Right cardiac atrium (tissue), 5 donors: ENCODE measurements at regions not wholly inside any gene's neighbourhood (a gene's known extent, or its start where the extent isn't known, plus 50 kb on each side); places are given as distances from the start of the nearest gene placed in this dataset.

Experiments used
- ATAC-seq, 2 donors: fragments of 200-7000 bp; cut with Tn5 transposase; one replicate each; pipeline versions ENCODE4 v1.8.0 to v1.9.1; 2020; ENCODE audit warnings: moderate library complexity in 2 of 2, mild to moderate bottlenecking in 1 of 2
- DNase-seq, 3 donors: peaks; one replicate each; pipeline ENCODE4 v3.0.0-alpha.2; 2020
- H3K27ac ChIP-seq: one replicate; pipeline ENCODE4 v1.5.1; 2013; ENCODE audit warnings: mild to moderate bottlenecking, low read length, control low read depth, moderate library complexity
- H3K27me3 ChIP-seq: one replicate; pipeline ENCODE4 v1.6.1; 2013; ENCODE audit not compliant: control insufficient read depth, insufficient read depth
- H3K4me1 ChIP-seq: one replicate; pipeline ENCODE4 v1.6.1; 2013; ENCODE audit warnings: low read length; ENCODE audit not compliant: control insufficient read depth, insufficient read depth
- H3K4me3 ChIP-seq: one replicate; pipeline ENCODE4 v1.5.1; 2013; ENCODE audit warnings: low read length, control low read depth
- H3K9me3 ChIP-seq: one replicate; pipeline ENCODE4 v1.6.1; 2013; ENCODE audit warnings: low read length; ENCODE audit not compliant: control insufficient read depth
- WGBS: extraction: QIAGEN DNeasy Blood & Tissue Kit; methylation state at CpG from one replicate; pipeline ENCODE4 v1.1.7; 2013; 5-methylcytosine and 5-hydroxymethylcytosine counted together
- intact Hi-C, 4 donors: fragments of 100-400 bp; cut with DNase I; formaldehyde crosslinking; loops; one replicate each; pipeline versions ENCODE4 v1.11.0 to v1.14.0; 2022 to 2023
- donor health status: healthy with polysubstance abuse.
- donor health status: DM: no; HTN: yes; CAD: no.
- donor health status: DM: no; HTN: no; CAD: no.
- donor health status: DM: no; HTN: yes; CAD: no; lungs with severe emphysema.
- donor health status: DM: yes; HTN: yes; CAD: no.

DNA sequence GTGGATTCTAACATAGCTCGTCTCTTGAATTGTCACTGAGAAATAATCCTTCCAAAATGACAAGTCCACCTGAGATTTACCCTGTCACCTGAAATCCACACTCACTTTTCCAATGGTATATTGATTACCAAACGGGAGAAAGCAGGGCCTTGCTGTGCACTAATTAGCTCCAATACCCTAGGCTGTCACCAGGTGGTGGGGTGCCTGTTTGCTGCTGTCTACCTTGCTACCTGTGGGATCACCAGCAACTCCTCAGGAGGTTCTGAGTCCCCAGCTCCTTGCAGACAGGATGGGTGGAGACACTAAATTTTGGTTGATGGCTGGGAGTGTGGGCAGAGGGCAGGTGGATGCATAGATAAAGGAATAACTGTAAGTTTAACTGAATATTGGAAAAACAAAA, 237.2 kb upstream of the ZNF32 start:
- DNase-seq (no peak), ATAC-seq (no peak)
- Histone ChIP-seq H3K4me1 (no peaks in the 10 kb centered on the region), H3K4me3 (no peak overlapping the region), H3K27me3 (no peaks in the 10 kb centered on the region), H3K27ac (no peak overlapping the region), H3K9me3 (no peaks in the 10 kb centered on the region)
- 95% methylated on average over 2 of the region's 2 CpGs for WGBS
- intact Hi-C loops: no loop called here

DNA sequence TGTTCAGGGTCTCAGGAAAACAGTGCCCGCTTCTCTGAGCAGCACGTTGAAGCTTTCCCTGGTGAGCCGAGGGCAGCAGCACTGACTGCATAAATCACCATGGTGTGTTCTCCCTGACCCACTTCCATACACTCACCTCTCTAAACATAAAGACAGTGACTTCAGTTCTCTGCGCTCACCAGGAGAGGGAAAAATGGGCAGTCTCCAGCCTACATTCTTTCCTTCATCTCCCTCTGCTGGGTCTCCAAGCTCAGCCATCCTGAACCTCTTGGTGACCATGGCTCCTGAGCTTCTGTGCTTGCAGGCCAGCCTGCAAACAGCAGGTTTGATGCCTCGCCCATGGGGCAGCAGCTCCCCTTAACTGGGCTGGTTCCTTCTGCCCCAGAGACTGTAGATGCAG, 236.6 kb upstream of the ZNF32 start:
- ATAC-seq (no peak), DNase-seq (no peak)
- 97% methylated on average over 5 of the region's 5 CpGs for WGBS
- no peak overlapping the region for H3K27ac ChIP-seq
- H3K27me3 ChIP-seq: no peaks in the 10 kb centered on the region
- H3K4me1 ChIP-seq: no peaks in the 10 kb centered on the region
- intact Hi-C loops: no loop called here
- H3K4me3 ChIP-seq: no peak overlapping the region
- H3K9me3 ChIP-seq: no peaks in the 10 kb centered on the region

DNA sequence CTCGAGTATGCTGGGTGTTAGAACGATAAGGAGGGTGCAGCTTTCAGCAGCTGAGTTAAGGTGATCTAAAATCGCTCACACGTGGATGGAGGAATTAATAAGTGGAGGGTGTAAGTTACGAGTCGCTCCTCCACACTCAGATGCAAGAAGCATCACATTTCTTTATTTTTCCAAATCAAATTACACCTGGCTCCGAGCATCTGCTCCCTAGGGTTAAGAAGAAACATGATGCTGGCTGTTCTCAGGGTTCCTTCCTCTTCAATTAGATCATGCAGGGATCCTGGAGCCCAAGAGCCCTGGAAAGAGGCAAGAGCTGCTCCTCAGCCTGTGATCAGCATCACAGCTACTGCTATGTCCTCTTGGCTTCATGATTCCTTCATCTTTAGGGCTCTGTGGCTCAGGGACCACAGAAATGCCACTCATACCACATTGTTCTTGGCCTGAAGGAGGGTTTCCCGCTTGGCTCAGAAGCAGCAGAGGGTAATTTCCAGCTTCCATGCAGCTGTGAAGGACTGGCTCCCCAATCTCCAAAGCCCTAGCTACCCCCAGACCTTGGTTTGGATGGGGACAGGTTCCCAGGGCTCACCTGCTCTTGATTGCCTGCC, 235.9 kb upstream of the ZNF32 start:
- H3K9me3 ChIP-seq: no peaks in the 10 kb centered on the region
- H3K4me3 ChIP-seq: no peak overlapping the region
- H3K27ac ChIP-seq: no peak overlapping the region
- WGBS: 81% methylated on average over 8 of the region's 8 CpGs
- no peaks in the 10 kb centered on the region for H3K27me3 ChIP-seq
- intact Hi-C loops: no loop called here
- ATAC-seq (no peak), DNase-seq (no peak)
- H3K4me1 ChIP-seq: no peaks in the 10 kb centered on the region

DNA sequence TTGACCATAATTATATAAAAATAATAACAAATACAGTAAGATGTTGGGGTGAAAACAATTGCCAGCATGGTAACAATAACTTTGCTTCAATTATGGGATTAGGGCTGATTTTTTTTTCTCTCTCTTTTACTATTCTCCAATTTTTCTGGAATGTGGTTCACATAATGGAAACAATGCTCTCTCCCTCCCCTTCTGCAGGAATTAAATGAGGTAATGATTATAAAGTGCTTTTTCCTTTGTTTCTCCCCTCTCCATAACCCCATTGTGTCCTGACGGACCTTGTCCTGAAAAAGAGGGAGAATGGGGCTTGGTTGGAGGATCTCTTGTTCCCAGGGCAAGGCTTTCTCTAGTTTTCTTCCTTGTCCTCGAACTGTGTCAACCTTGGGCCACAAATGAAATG, 234.0 kb upstream of the ZNF32 start:
- no peaks in the 10 kb centered on the region for H3K9me3 ChIP-seq
- DNase-seq: no peak
- intact Hi-C loops: no loop called here
- no peak overlapping the region for H3K4me3 ChIP-seq
- no peak for ATAC-seq
- WGBS: 85% methylated on average over 2 of the region's 2 CpGs
- H3K4me1 ChIP-seq: peaks cover 9% of the 10 kb centered on the region
- H3K27ac ChIP-seq: no peak overlapping the region
- no peaks in the 10 kb centered on the region for H3K27me3 ChIP-seq

DNA sequence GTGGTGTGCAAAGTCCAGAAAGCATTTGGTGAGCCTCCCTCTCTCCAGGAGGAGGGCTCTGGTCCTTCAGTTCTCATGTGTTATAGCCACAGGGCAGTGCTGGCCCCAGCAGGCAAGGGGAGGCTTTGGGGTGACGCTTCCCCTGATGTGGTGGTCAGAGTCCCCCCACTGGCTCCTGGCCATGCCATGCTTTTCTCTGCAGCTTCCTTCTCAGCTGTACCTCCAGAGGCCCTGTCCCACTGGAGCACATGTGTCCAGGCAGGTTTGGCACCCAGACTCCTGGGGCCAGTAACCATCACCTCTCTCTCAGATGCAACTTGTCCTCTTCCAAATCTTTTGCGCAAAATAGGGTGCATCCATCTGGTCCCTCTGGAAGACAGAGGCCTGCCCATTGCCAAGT, 233.0 kb upstream of the ZNF32 start:
- H3K27ac ChIP-seq: no peak overlapping the region
- H3K27me3 ChIP-seq: no peaks in the 10 kb centered on the region
- H3K4me1 ChIP-seq: peaks cover 11% of the 10 kb centered on the region
- intact Hi-C loops: no loop called here
- DNase-seq (no peak), ATAC-seq (no peak)
- 82% methylated on average over 2 of the region's 2 CpGs for WGBS
- H3K4me3 ChIP-seq: no peak overlapping the region
- H3K9me3 ChIP-seq: no peaks in the 10 kb centered on the region

- peak in 1 of 3 donors; percentile 17 for DNase-seq
- Histone ChIP-seq H3K4me1 (peaks cover 11% of the 10 kb centered on the region), H3K27me3 (no peaks in the 10 kb centered on the region), H3K9me3 (no peaks in the 10 kb centered on the region), H3K27ac (no peak overlapping the region), H3K4me3 (no peak overlapping the region)
- peak in 1 of 2 donors; percentile 65 for ATAC-seq
- intact Hi-C loops: no loop called here
- WGBS: 39% methylated on average over 8 of the region's 8 CpGs
Observed at GRCh38 chr10:43880160-43880559, 231.5 kb upstream of the ZNF32 start.

- Histone ChIP-seq H3K9me3 (no peaks in the 10 kb centered on the region), H3K4me3 (no peak overlapping the region), H3K4me1 (peaks cover 11% of the 10 kb centered on the region), H3K27me3 (no peaks in the 10 kb centered on the region), H3K27ac (peak overlapping the region; percentile 59)
- 82% methylated on average over 12 of the region's 12 CpGs for WGBS
- DNase-seq: no peak
- intact Hi-C loops: loop anchor here in 1 of 4 donors (10.0 kb wide), 1 partner anchor 185 kb away; no protein-coding TSS in a partner anchor
- peak in 1 of 2 donors; percentile 19 for ATAC-seq
Observed at GRCh38 chr10:43879742-43880141, 231.1 kb upstream of the ZNF32 start.

- H3K4me3 ChIP-seq: no peak overlapping the region
- WGBS: 90% methylated on average over 7 of the region's 7 CpGs
- H3K4me1 ChIP-seq: peaks cover 11% of the 10 kb centered on the region
- no peak for DNase-seq
- peak overlapping the region; percentile 59 for H3K27ac ChIP-seq
- H3K27me3 ChIP-seq: no peaks in the 10 kb centered on the region
- ATAC-seq: peak in 1 of 2 donors; percentile 21
- intact Hi-C loops: loop anchor here in 1 of 4 donors (10.0 kb wide), 1 partner anchor 184 kb away; no protein-coding TSS in a partner anchor
- no peaks in the 10 kb centered on the region for H3K9me3 ChIP-seq
Observed at GRCh38 chr10:43879162-43879561, 230.5 kb upstream of the ZNF32 start.

- H3K27ac ChIP-seq: peak overlapping the region; percentile 59
- H3K27me3 ChIP-seq: no peaks in the 10 kb centered on the region
- H3K9me3 ChIP-seq: no peaks in the 10 kb centered on the region
- 17% methylated on average over 10 of the region's 10 CpGs for WGBS
- intact Hi-C loops: loop anchor here in 1 of 4 donors (10.0 kb wide), 1 partner anchor 184 kb away; no protein-coding TSS in a partner anchor
- ATAC-seq: peak; percentile 74 to 90
- H3K4me3 ChIP-seq: no peak overlapping the region
- peaks cover 11% of the 10 kb centered on the region for H3K4me1 ChIP-seq
- DNase-seq: peak; percentile 80 to 88 (median 87)
Observed at GRCh38 chr10:43878386-43878785, 229.7 kb upstream of the ZNF32 start.

GRCh38 chr10:43876976-43877375, 228.3 kb upstream of the ZNF32 start:
- Histone ChIP-seq H3K9me3 (no peaks in the 10 kb centered on the region), H3K27me3 (no peaks in the 10 kb centered on the region), H3K4me3 (no peak overlapping the region), H3K4me1 (peaks cover 11% of the 10 kb centered on the region), H3K27ac (no peak overlapping the region)
- no peak for ATAC-seq
- intact Hi-C loops: loop anchor here in 1 of 4 donors (10.0 kb wide), 1 partner anchor 182 kb away; no protein-coding TSS in a partner anchor
- WGBS: 97% methylated on average over 7 of the region's 7 CpGs
- DNase-seq: no peak

DNA sequence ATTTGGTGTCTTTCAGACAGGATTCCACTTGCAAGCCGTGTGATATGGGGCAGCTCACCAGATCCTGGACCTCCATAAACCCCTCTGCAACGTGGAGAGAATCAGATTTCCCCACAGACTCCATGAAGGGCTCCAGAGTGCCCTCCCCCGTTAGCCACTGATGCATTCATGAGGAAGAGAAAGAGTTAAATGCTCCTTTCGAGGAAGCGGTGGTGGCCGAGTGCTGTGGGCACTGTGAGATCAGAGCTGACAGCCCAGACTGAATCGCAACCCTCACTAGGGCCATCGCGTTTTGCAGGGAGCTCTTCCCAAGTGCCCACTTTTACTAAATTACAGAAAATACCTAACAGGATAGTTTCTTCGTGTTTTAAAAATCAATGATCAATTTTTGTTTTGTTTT, 226.3 kb upstream of the ZNF32 start:
- Histone ChIP-seq H3K4me1 (peaks cover 11% of the 10 kb centered on the region), H3K27me3 (no peaks in the 10 kb centered on the region), H3K27ac (no peak overlapping the region), H3K4me3 (no peak overlapping the region), H3K9me3 (no peaks in the 10 kb centered on the region)
- ATAC-seq: no peak
- DNase-seq: no peak
- intact Hi-C loops: loop anchor here in 1 of 4 donors (10.0 kb wide), 1 partner anchor 180 kb away; no protein-coding TSS in a partner anchor
- WGBS: 84% methylated on average over 10 of the region's 10 CpGs
